Gastroesophageal sphincter (tissue), 4 donors: ENCODE measurements at regions not wholly inside any gene's neighbourhood (a gene's known extent, or its start where the extent isn't known, plus 50 kb on each side); places are given as distances from the start of the nearest gene placed in this dataset.

Source experiments
- ATAC-seq: fragments of 150-250 bp; one replicate; pipeline ENCODE4 v1.9.1; 2016; ENCODE audit warnings: mild to moderate bottlenecking, moderate library complexity
- H3K27ac ChIP-seq, 4 donors: fragments of 200-600 bp; sonication (generic) in 3 of 4; 1 replicate in 3 of 4; 2 replicates in 1 of 4; pipeline ENCODE4 v1.5.1; 2016 to 2019
- H3K27me3 ChIP-seq: fragments of 200-600 bp; sonication (generic); one replicate; pipeline ENCODE4 v1.5.1; 2019
- H3K36me3 ChIP-seq, 2 donors: fragments of 200-600 bp; sonication (generic); one replicate each; pipeline ENCODE4 v1.5.1; 2019; ENCODE audit warnings: control low read depth in 1 of 2
- H3K4me1 ChIP-seq, 3 donors: fragments of 200-600 bp; sonication (generic); 1 replicate in 2 of 3; 2 replicates in 1 of 3; pipeline ENCODE4 v1.5.1; 2016 to 2019; ENCODE audit warnings: control low read depth in 2 of 3
- H3K4me3 ChIP-seq, 2 donors: fragments of 200-600 bp; sonication (generic); one replicate each; pipeline ENCODE4 v1.5.1; 2019; ENCODE audit warnings: mild to moderate bottlenecking in 1 of 2, moderate library complexity in 1 of 2
- H3K9me3 ChIP-seq, 3 donors: fragments of 200-600 bp; sonication (generic); one replicate each; pipeline ENCODE4 v1.5.1; 2017 to 2019; ENCODE audit warnings: control low read depth in 2 of 3
- EP300 ChIP-seq: sonication (generic); formaldehyde crosslinking; IDR thresholded peaks from one replicate; pipeline ENCODE4 v1.6.1; 2017; ENCODE audit warnings: antibody characterized with exemption, mild to moderate bottlenecking
- POLR2A ChIP-seq, 2 donors: fragments of 450-650 bp; IDR thresholded peaks; one replicate each; pipeline ENCODE4 v1.6.1; 2017; ENCODE audit warnings: antibody characterized with exemption in 2 of 2, mild to moderate bottlenecking in 2 of 2, moderate library complexity in 1 of 2
- POLR2AphosphoS5 ChIP-seq: sonication (generic); formaldehyde crosslinking; IDR thresholded peaks from one replicate; pipeline ENCODE4 v1.6.1; 2017; ENCODE audit warnings: antibody characterized with exemption
- WGBS, 2 donors: methylation state at CpG; one replicate each; pipeline ENCODE4 v1.1.5; 2018; ENCODE audit warnings: low coverage in 1 of 2; 5-methylcytosine and 5-hydroxymethylcytosine counted together
- TF ChIP-seq, protein P1 (sequence below), 4 experiments: fragments of 200-600 bp in 2 of 4; fragments of 450-650 bp in 2 of 4; sonication (generic) in 1 of 4; IDR thresholded peaks; one replicate each; pipeline ENCODE4 v1.5.1; 2017 to 2019; ENCODE audit warnings: antibody characterized with exemption in 4 of 4, mild to moderate bottlenecking in 2 of 4, moderate library complexity in 2 of 4

DNA sequence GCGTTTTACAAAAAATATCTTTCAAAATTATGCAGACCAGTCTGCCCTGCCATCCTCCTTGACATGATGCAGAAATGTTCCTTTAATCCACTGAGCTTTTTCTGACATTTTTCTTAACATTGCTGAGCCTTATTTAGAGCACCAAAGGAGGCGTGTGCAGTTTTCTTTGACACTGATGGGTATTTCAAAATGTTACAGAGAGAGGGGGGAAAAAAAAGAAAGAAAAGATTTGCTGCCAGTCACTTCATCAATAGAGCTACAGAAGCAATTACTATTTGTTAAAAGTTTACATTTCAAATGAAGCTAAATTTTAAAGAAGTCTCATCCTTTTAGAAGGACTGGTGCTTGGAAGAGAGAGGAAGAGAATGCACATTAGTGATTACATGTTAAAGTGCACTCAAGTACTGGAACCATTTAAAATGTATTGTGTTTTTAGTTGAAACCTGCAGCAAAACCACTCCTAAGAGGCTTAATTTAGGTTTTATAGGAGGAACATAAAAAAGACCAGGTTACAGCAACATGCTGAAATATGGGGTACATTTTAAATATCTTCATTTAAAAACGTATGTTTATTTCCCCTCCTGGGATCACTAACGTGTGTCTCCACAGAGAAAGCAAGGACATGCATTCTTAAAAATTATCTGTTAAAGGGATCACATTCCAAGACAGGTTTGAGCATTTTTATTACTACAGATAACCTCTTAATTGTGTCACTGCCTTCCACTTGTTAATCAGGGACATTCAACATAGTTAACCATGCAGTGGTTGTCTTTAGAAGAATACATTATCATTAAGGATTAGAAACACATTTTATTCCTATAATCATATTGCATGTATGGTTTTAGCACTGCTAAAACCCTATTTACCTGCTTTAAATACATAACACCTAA, 258.4 kb downstream of the MEIS1 start:
- Histone ChIP-seq H3K4me3 (peak overlapping the region; percentile 43 to 69), H3K27me3 (no peaks in the 10 kb centered on the region), H3K36me3 (no peaks in the 10 kb centered on the region), H3K27ac (peak overlapping the region; percentile 79 to 95 (median 84)), H3K9me3 (no peaks in the 10 kb centered on the region), H3K4me1 (peaks cover 0 to 50% (median 11%) of the 10 kb centered on the region in 3 donors)
- 18 to 26% methylated on average over 4 of the region's 4 CpGs for WGBS, 2 donors
- TF ChIP-seq POLR2A (IDR thresholded peaks at IDR 0.05) = no peak
- no peak for TF ChIP-seq EP300
- peak; percentile 44 for TF ChIP-seq POLR2AphosphoS5
- ATAC-seq = no peak

DNA sequence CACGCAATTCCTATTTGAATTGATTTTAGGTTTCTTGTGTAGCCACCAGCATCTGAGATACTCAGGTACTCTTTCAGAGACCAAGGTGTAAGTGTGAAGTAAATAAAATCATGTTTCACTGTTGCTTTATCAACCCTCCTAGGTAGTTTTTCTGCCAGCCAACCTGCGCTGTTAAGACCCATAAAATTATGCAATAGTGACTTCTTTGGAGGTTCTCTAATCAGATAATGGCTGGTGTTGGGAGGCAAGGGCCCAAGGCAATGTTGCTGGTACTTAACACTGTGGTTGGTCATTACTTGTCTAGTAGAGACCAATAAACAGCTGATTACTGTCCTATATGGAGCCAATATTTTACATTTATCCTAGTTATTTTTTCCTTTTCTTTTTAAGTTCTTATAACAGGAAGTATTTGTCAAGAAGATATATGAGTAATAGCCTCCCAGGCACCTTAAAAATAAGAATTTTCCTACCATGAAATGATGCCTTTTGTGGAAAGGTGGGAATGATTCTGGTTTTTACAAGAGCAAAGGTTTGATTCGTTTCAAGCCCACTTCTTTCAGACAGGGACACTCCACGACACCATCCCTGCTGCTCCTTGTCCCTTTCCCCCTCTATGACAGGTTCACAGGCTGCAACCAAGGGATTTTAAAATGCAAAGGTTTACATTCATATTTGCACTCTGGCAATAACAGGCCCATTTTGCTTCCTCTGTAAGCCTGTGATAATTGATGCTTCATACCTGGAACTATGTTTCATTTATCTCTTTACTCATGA, 259.3 kb downstream of the MEIS1 start:
- H3K4me1 ChIP-seq = peaks cover 0 to 60% (median 12%) of the 10 kb centered on the region in 3 donors

DNA sequence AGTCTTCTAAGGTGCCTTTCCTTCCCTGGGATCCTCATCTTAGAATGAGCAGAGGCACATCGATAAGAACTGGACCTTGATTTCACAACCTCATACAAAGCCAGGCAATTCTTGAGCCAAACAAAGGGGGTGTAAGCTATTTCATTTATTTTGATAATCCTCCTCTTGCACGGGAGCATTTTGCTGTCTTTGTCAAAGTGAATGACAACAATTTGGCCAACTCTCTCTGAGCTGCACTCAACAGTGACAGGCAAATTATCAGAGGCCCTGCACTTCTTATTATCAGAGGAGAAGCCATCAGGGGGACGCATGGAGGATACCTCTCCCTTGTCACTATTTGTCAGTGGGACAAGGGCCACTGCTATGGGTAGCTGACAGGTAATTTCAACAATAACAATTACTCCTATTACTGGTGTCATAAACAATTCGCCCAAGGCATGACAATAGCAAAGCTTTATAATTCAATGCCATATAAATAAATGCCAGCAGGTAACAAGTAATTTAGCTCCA, 260.4 kb downstream of the MEIS1 start:
- WGBS, 2 donors = 29 to 41% methylated on average over 4 of the region's 4 CpGs

More for the DNA sequence above, 259.3 kb downstream of the MEIS1 start:
- H3K4me3 ChIP-seq = peak overlapping the region; percentile 43 to 69
- WGBS, 2 donors = 31 to 37% methylated on average over 4 of the region's 4 CpGs
- H3K9me3 ChIP-seq = no peaks in the 10 kb centered on the region
- H3K27me3 ChIP-seq = no peaks in the 10 kb centered on the region
- ATAC-seq = no peak
- H3K36me3 ChIP-seq = no peaks in the 10 kb centered on the region
- TF ChIP-seq POLR2A (IDR thresholded peaks at IDR 0.05) (no peak), POLR2AphosphoS5 (no peak), EP300 (no peak)
- TF ChIP-seq, protein P1, sequence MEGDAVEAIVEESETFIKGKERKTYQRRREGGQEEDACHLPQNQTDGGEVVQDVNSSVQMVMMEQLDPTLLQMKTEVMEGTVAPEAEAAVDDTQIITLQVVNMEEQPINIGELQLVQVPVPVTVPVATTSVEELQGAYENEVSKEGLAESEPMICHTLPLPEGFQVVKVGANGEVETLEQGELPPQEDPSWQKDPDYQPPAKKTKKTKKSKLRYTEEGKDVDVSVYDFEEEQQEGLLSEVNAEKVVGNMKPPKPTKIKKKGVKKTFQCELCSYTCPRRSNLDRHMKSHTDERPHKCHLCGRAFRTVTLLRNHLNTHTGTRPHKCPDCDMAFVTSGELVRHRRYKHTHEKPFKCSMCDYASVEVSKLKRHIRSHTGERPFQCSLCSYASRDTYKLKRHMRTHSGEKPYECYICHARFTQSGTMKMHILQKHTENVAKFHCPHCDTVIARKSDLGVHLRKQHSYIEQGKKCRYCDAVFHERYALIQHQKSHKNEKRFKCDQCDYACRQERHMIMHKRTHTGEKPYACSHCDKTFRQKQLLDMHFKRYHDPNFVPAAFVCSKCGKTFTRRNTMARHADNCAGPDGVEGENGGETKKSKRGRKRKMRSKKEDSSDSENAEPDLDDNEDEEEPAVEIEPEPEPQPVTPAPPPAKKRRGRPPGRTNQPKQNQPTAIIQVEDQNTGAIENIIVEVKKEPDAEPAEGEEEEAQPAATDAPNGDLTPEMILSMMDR (IDR thresholded peaks at IDR 0.05) = no peak
- peak overlapping the region; percentile 79 to 95 (median 84) for H3K27ac ChIP-seq

DNA sequence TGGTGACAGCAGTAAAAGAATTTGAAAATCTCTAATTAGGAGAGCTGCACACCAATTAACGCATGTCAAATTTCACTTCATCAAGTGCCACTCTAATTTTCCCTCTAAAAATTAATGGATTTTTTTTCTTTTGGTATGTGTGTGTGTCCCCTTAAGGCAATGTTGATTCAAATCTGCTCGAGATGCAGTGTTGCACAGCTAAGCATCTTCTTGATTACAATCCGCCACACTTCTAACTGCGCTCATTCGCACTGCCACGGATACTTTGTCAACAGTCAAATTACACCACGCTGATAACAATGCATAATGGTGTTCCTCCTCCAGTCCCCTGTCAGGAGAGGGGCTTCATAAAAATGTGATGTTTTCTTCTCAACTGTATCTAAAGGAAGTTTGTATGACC, 261.4 kb downstream of the MEIS1 start:
- Histone ChIP-seq H3K36me3 (no peaks in the 10 kb centered on the region), H3K27me3 (no peaks in the 10 kb centered on the region), H3K9me3 (no peaks in the 10 kb centered on the region), H3K27ac (peak overlapping the region; percentile 79 to 95 (median 84)), H3K4me3 (peak overlapping the region in 1 of 2 donors; percentile 1), H3K4me1 (peaks cover 4 to 63% (median 20%) of the 10 kb centered on the region in 3 donors)
- TF ChIP-seq, protein P1 (IDR thresholded peaks at IDR 0.05) = no peak
- TF ChIP-seq POLR2A (IDR thresholded peaks at IDR 0.05) (no peak), POLR2AphosphoS5 (no peak), EP300 (no peak)
- WGBS, 2 donors = 34 to 43% methylated on average over 7 of the region's 7 CpGs
- no peak for ATAC-seq

More for the DNA sequence above, 260.4 kb downstream of the MEIS1 start:
- Histone ChIP-seq H3K4me3 (no peak overlapping the region), H3K27ac (peak overlapping the region; percentile 79 to 95 (median 84)), H3K27me3 (no peaks in the 10 kb centered on the region), H3K9me3 (no peaks in the 10 kb centered on the region), H3K4me1 (peaks cover 3 to 59% (median 17%) of the 10 kb centered on the region in 3 donors), H3K36me3 (no peaks in the 10 kb centered on the region)
- ATAC-seq = no peak
- TF ChIP-seq POLR2A (IDR thresholded peaks at IDR 0.05) (no peak), POLR2AphosphoS5 (no peak), EP300 (no peak)
- TF ChIP-seq, protein P1 (IDR thresholded peaks at IDR 0.05) = no peak

DNA sequence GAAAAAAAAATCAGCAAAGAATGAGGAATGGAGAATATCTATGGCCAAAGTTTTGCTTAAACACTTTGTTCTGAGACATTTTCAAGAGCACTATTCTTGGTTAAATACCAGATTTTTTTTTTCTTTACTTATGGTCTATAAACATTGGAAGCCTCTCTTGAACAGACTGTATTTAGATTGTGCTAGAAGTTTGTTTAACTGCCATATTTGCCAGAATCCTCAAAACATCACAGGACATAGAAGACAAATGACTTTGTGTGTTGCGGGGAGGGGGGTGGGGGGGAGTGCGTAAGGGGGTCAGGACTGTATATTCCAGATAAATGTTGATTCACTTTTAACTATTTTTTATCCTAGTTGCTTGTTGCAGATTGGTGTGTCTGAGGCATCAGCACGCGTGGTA, 262.0 kb downstream of the MEIS1 start:
- peak overlapping the region in 1 of 2 donors; percentile 1 for H3K4me3 ChIP-seq
- H3K27me3 ChIP-seq = no peaks in the 10 kb centered on the region
- H3K36me3 ChIP-seq = no peaks in the 10 kb centered on the region
- TF ChIP-seq POLR2AphosphoS5 (no peak), EP300 (no peak), POLR2A (IDR thresholded peaks at IDR 0.05) (no peak)
- TF ChIP-seq, protein P1 (IDR thresholded peaks at IDR 0.05) = no peak
- 26 to 34% methylated on average over 4 of the region's 4 CpGs for WGBS, 2 donors
- no peak for ATAC-seq
- H3K4me1 ChIP-seq = peaks cover 4 to 68% (median 24%) of the 10 kb centered on the region in 3 donors
- peak overlapping the region; percentile 79 to 95 (median 84) for H3K27ac ChIP-seq
- H3K9me3 ChIP-seq = no peaks in the 10 kb centered on the region
